Fibroblast of gingiva (primary cell): ENCODE measurements at regions not wholly inside any gene's neighbourhood (a gene's known extent, or its start where the extent isn't known, plus 50 kb on each side); places are given as distances from the start of the nearest gene placed in this dataset.
"Not testable (repeated sequence)": the region's sequence is repeated elsewhere in the genome, so short reads cannot be mapped to it uniquely, and the experiment has no call there.

Experiments used
- DNase-seq: peaks from one replicate; pipeline ENCODE4 v3.0.0-alpha.2; 2011; ENCODE audit warnings: low read depth

DNA sequence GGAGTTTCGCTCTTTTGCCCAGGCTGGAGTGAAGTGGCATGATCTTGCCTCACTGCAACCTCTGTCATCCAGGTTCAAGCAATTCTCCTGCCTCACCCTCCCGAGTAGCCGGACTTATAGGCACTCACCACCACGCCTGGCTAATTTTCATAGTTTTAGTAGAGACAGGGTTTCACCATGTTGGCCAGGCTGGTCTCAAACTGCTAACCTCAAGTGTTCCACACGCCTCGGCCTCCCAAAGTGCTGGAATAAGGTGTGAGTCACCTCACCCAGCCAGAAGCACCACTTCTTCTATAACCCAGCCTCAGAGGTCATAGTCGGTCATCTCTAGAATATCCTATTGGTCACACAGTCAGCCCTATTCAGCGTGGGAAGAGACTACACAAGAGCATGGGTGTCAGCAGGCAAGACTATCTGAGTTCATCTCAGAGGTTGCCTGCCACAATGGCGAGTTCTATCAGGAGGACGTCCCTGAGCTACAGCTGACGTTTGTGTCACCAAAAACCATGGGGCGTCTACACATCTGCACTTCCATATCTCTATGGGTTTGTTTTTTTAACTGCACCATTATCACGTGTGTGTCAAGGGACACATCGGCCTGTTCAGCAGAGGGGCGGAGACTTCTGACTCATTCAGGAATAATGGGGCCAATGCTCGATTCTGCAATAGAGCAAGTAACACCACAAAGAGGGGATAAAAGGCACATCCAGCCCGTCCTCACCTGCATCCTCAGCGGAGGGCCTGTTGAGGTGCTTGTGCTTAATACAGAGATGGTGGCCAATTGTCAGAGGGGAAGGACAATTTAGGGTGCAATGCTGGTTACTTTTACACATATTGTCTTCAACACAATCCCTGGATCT lies 256.3 kb upstream of the IRF2BP2 start:
- peak; percentile 73 for DNase-seq

- no peak for DNase-seq
Observed at GRCh38 chr1:234865171-234866006, 255.4 kb upstream of the IRF2BP2 start.

- DNase-seq, result no peak
Observed at GRCh38 chr1:234864116-234864515, 254.1 kb upstream of the IRF2BP2 start.

DNA sequence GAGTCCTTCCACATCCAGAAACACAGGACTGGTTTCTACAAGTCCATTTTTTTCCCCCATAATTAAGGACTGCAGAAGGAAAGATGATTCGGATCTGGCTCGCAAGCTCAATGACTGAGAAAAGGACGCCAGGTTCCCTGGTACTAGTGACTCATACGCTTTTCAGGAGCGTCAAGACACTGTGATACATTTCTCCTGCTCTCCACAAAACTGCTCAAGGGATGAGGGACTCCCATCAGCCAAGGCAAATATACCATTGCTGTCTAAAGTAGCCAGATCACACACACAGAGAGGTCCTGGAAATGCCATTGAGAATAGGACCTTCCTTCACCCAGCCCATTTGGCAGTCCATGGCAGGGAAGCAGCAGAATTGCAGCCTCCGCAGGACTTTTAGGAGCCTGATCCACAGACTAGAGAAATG lies 253.6 kb upstream of the IRF2BP2 start:
- DNase-seq, result peak; percentile 49

GRCh38 chr1:234862944-234863515 lies 253.1 kb upstream of the IRF2BP2 start:
- peak; percentile 56 for DNase-seq

DNA sequence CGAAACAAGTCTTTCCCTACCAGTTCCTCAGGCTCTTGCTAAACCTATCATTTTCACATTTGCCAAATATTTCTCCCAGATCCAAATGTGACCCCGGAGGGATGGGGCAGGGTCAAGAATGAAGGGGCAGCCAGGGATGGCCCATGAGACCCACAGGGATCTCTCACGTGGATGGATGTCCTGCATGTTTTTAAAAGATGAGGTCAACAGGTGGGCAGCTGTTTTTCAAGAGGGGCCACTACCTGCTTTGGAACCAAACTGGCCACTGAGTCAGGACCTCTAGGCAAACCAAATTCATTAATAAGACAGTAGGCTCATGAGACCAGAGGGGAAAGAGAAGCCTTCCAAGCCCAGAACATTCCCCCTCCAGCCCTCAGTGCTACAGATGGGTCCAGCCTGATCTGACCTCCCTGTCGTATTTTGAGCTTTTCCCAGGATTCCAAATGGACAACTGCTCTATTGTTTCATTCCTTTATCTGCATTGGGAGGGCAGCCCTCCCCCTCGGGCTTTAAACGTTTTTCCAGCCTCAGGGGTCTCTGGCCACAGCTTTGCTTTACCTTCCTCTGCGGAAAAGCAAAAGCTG lies 252.5 kb upstream of the IRF2BP2 start:
- DNase-seq, result no peak

GRCh38 chr1:234861761-234862160 lies 251.8 kb upstream of the IRF2BP2 start:
- DNase-seq, result no peak

- no peak for DNase-seq
Observed at GRCh38 chr1:234861024-234861620, 251.1 kb upstream of the IRF2BP2 start.

GRCh38 chr1:234858722-234859121 lies 248.7 kb upstream of the IRF2BP2 start:
- DNase-seq, result no peak

GRCh38 chr1:234856845-234857245 lies 246.9 kb upstream of the IRF2BP2 start:
- no peak for DNase-seq

GRCh38 chr1:234855851-234856250 lies 245.9 kb upstream of the IRF2BP2 start:
- DNase-seq, result no peak

DNA sequence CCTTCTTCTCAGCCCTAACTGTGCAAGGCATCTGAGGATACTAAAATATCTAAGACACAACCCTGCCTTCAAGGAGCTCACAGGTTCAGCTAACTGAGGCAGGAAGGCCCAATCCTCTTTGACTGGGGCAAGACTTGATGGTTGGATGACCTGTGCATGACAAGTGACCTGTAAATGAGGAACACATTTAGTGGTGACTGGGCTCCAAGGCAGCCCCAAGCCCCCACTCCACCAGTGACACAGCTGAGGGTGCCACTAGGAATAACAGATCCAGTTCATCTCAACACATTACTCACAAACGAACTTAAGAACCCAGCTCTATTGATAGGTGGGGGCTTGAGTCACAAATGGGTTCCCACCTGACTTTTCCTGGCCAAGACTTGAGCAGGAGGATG lies 244.7 kb upstream of the IRF2BP2 start:
- DNase-seq, result no peak

DNA sequence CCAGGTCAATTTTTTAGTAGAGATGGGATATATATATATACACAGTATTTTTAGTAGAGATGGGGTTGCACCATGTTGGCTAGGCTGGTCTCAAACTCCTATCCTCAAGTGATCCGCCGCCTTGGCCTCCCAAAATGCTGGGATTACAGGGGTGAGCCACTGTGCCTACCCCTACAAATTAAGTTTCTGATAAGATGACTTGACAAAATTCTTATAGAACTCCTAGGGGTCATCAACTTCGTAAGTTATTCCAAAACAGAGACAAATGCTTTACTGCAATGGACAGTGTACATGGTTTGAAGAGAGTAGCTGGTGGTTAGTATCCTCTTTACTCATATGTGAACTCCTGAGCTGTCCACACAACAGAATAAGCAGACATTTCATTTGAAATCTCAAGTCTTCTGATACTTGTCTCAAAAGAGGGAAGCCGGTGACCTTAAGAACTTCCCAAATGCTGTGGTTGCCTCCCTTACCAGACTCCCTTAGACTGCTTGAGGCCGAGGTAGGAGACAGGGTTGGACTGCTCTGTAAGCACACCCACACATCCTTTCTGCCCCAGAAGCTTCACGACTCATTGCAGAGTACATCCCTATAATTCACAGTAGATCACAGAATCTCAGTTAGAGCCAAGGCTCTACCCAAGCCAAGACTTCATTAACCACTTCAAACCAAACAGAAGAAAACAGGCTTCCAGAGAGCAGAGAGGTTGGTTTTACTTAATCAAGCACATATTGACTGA lies 244.1 kb upstream of the IRF2BP2 start:
- DNase-seq, result no peak

DNA sequence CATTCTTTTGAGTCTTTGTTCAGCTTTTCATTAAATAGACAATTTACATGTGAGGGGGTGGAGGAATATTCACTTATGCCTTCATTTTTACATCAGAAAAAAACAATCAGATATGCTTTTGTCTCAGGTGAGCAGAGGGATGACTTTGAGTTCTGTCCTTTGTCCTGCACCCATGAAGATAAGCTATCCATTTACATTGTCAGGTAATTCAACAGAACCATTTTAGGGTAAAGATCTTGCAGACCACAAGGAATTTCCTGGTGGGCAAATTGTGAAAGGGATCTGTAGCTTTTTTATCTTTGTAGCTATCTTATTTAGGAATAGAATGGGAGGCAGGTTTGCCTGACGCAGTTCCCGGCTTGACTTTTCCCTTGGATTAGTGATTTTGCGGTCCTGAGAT lies 242.7 kb upstream of the IRF2BP2 start:
- DNase-seq, result no peak

GRCh38 chr1:234851450-234852438 lies 241.8 kb upstream of the IRF2BP2 start:
- no peak for DNase-seq

DNA sequence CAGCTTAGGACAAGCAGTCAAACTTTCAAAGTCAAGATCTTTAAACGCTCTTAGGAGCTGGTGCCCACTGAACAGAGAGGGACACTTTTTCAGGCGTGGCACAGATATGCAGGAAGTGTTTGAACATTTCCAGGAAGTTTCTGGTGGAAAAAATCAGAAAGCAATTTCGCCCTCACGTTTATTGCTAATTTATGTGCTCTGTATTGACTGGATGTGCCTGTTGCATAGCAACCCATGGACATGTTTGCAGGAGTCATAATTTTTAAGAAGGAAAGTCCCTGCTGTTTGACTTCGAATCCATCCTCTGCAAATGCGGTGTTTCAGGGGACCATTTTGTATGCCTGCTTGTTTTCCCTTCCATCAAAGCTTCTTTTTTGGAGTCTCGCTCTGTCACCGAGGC lies 239.9 kb upstream of the IRF2BP2 start:
- DNase-seq, result no peak

DNA sequence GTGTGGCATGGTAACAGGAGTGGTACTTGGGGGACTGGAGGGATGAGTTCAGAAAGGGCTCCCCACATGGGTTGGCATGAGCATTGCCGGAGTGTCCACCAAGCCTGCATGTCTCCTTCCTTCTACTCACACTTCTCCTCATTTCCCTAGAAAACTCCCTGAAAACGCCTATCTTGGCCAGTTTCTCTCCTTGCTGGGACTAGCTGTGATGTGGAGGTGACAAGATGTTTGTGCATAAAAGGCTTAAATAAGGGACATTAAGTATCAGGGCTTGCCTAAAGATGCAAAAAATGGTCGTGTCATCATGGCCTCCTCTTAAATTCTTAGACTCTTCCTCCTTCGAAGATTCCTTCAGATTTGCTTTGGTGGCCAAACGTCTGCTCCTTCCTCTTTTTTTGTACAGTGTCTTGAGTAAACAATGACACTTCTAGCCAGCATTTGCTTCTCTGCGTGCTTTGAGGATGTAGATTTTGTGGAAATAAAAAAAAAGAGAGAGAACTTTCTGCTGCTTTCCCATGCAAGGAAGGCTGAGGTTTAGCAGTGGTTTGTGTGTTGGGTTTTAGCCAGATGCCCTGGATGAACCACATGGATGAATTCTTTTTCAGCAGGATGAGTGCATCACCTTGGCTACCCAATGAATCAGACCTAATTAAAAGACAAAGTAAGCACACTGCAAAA lies 239.1 kb upstream of the IRF2BP2 start:
- no peak for DNase-seq

- DNase-seq, result not testable (repeated sequence)
Observed at GRCh38 chr1:234846813-234847212, 236.8 kb upstream of the IRF2BP2 start.

GRCh38 chr1:234845836-234846235 lies 235.9 kb upstream of the IRF2BP2 start:
- DNase-seq, result no peak
